ENCODE measurements at regions not wholly inside any gene's neighbourhood (a gene's known extent, or its start where the extent isn't known, plus 50 kb on each side); places are given as distances from the start of the nearest gene placed in this dataset.

DNA sequence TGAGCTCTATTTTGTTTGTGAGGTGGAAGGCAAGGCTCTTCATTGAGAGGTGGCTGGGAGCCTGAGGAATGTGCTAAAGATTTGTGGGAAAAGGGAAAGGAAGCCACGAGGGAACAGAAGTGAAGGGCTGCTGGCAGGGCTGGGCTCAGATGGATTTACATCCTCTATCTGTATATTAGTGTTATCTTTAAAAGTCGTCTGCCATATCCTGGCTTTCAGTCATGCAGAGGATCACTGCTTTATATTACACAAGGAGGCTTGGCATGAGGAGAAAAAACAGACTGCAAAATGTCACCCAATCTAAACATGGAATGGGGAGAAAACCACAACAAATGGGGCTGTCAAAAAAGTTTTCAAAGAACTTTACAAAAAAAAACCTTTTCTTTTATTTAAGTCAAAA is 434.4 kb downstream of the HRH4 start:
- no peak for DNase-seq (ENCODE audit: low spot score)

DNA sequence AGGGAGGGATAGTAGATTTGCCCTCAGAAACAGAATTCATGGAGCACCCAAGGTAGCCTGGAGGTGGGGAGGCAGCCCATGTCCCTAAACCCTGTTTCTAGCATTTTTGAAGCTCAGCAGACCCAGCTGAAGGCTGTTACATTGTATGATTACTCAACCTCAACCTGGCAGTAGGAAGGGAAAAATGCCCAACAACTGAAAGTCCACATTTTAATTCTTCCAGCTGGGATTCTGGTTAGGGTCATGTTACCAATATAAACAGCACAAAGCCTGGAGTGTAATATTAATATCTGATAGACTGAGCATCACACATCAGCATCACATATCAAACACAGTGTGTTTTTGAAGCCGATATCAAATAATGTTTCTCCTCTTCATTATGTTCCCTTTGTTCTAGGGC is 437.0 kb downstream of the HRH4 start:
- DNase-seq (ENCODE audit: low spot score): no peak

DNA sequence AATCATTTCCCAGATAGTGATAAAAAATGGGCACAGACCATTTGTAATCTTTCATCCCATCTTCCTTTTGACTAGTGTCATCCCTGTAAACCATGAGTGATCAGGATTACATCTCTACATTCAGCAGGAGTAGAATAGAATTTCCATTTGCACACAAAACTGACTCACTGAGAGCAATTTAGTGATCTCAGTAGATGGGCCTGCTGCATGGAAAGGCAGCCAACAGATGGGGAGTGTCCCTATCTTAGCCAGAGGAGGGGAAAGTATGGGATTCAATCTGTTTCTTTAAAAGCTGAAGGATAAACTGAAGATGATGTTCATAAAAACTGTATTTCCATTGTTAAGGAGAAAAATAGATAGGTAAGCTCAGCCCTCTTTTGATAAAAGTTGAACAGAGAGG is 441.7 kb downstream of the ZNF521 start:
- DNase-seq (ENCODE audit: low spot score): no peak

DNA sequence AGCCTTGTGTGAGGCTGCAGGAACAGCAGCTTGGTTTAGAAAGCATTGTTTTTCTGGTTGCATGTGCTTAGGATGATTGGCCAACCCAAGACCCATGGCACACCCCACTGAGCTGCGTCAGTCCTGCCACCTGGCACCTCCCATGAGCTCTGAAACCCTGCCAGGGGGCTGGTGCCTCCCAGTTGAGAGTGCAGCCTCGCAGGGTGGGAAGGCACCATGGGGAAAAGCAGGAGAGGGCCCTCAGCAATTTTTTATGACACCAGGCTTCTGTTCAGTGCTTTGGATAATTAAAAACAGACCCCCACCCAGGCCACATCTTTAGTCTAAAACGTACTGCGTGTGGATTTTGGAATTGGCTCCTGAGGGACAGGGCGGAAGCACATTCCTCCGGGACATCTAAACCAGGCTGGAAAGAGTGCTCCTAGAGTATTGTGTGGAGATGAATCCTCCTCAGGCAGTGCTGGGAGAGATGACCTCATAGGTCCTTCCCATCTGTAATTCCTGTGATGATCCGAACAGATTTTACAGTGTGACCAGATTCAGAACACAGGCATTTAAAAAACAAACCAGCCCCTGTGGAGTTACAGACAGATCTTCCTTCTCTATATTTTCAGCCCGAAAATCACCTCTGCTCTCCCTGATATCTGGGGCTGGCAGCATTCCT is 438.3 kb downstream of the ZNF521 start:
- DNase-seq (ENCODE audit: low spot score): no peak

DNA sequence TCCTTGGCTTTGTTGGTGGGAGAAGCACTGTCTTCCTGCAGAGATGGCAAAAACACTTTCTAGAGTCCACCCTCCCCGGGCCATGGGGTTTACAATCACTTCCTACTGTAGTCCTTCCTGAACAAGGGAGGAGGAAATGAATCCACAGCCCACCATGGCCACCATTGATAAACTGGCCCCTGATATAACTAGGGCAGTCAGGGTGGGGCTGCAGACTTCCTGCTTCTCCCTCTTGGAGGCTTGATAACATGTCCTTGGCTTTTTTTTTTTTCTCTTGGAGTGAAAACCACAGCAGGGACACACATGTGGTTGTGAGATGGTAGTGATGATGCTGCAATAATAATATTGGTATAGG is 437.8 kb downstream of the ZNF521 start:
- DNase-seq (ENCODE audit: low spot score): no peak

DNA sequence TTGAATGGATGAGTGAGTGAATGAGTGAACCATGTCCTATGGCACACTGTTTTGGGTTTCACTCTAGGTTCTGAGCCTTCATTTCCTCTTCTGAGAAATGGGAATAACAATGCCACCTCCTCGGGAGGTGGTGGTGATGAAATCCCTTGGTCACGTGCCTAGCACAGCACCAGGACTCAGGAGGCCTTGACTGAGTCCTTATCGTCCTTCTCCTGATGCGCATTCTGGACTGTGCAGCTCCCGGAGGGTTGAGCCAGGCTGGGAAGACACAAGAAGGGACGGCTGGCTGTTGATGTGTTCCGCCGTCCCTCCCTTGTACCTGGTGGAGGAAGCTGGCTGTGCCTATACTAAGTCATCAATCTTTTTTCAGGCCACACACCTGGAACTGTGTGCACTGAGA is 437.3 kb downstream of the ZNF521 start:
- no peak for DNase-seq (ENCODE audit: low spot score)

DNA sequence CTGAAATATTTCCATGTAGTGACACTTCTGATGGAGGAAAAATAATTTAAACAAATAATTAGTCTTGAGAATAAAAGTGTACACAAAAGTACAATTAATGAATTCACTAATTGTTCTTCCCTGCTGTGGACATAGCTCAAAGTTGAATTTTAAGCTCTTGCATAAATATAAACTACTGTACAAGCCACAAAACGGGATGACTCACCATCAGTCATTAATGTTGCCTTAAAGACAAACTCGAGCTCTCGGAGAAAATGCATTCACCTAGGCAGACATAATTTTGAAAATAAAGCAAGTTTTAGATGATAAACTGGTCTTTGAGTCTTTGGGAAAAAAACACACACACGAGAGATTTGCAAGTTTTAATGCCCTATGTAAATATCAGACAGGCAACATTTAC is 436.4 kb downstream of the ZNF521 start:
- DNase-seq (ENCODE audit: low spot score): no peak

DNA sequence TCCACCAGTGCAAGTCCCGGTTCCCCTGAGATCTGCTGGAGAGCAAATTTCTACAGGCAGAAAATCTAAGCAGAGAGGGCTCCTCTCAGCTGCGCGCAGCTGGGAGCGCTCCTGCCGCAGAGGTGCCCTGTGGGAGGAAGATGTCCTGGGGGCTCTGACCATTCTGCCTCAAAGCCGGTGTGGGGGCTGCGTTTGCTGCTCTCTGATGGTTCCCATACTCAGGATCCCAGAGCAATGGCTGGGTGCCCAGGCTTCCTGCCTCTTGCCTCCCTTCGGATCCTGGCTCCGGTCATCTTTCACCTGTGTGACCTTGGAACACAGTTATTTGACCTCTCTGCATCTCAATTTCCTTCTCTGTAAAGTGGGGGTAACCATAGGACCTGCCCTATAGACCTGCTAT is 434.2 kb downstream of the ZNF521 start:
- DNase-seq (ENCODE audit: low spot score): no peak

DNA sequence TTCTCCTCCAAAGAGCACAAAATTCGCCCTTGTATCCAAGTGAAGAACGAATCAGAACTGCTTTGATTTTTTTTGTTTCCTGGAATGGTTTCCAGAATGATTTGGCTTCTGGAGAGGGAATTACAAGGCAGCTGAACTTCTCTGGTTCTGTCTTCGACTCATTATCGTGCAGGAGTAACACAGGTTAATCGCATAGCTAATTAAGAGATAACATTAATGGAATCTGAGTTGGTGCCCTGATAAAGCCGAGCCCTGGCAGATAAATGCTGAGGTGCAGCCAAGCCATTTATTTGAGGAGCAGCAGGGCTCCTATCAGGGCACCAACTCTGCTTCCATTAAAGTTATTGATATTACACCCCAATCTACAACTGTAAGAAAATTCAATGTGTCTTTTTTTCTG is 433.7 kb downstream of the ZNF521 start:
- no peak for DNase-seq (ENCODE audit: low spot score)

DNA sequence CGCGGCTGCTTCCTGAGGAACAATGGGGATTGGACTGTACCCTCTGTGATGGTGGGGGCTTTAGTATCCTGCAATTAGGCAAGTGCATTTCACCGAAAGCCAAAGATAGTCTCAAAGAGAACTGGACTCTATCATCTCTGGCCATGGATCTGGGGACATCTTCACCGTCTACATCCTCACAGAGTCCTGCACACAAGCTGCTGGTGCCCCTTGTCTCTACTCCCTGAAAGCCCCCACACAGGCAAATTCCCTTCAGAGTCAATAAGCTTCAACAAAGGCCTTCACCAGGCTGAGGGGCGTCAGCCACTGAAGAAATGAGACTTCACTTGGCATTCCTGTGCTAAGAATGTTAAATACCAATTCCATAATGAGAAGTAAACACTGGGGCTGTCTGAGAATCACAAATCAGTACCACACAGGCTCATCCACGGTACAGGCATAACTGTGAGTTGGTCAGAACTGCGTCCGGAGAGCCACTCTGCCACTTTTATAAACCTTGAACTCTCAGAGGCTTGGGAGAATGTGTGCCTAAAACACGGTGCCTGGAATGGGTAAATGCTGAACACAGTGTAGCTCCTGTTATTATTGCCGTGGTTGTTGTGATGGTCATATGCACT is 432.7 kb downstream of the ZNF521 start:
- no peak for DNase-seq (ENCODE audit: low spot score)

DNA sequence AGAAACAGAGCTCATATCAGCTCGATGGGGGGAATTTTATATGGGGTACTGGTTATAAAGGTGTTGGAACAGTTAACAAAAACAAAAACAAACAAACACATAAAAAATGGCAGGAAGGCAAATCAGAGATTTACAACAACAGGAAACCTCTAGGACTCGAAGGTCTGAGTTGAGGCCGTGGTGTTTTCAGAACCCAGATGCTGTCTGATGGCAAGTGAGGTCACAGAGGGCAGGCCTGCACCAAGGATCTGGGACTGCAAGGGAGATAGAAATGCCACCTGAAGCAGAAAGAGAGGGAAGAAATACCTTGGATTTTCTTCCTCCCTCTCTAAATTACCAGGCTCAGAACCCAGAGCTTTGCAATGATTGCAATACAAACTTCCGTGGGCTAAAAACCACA is 429.5 kb downstream of the ZNF521 start:
- peak; percentile 44 for DNase-seq (ENCODE audit: low spot score)

DNA sequence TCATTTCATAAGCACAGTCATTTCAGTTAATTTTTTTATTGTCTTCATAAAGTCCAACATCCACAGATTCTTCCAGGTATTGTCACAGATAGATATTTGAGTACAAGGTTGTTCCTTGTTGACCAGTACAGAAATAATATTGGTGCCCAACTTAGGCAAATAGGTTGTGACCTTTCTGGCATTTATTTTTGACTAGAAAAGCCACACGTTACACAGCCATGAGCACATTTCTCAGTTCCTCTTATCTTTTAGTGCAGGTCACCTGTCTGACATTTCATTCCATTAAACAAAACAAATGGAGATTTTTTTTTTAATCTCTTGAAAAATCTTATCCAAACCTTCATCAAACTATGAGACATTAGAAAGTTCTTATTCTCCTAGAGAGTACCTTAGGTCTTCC is 428.8 kb downstream of the ZNF521 start:
- DNase-seq (ENCODE audit: low spot score): peak; percentile 58

DNA sequence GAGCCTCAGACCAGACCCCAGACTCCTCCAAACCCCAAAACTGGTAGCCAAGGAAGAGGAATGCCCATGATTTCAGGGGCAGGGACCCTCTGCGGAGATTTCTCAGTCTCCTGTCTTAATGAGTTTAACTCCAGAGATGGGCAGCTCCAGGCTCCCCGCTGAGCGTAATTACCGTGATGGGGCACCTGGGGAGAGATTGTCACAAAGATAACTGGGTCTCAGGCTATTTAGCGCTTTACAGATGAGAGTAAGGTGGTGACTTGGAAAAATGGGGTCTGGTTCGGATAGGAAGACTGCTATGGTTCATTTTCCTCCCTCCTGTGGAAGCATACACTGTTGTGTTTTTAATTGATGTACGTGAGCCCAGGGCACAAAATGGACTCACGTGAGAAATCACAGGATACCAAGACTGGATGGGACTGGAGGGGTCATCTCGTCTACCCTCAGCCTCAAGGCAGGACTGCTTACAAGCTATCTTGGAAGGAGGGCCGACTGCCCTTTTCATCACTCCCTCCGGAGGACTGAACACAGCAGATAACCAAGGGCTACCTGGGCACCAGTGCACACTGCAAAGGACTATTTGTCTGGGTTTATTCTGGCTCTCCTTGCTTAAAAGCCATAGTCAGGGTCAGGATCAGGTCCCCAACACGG is 427.8 kb downstream of the ZNF521 start:
- no peak for DNase-seq (ENCODE audit: low spot score)

DNA sequence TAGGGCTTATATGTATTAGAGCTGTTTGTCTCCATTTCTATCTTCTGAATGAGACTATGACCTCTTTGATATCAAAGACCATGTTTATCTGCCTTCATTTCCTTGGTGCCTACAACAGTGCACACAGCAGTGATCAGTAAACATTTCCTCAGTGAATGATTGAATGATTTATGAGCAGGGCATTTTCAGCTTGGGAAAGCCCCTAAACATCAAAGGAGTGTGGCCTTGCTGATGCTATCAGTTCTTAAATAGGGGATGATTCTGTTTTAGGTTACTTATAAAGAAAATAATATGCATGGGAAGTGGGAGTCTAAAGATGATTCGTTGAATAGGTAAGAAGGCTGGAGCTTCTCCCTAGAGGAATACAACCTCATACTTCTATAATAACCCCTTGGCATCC is 425.3 kb downstream of the ZNF521 start:
- no peak for DNase-seq (ENCODE audit: low spot score)

DNA sequence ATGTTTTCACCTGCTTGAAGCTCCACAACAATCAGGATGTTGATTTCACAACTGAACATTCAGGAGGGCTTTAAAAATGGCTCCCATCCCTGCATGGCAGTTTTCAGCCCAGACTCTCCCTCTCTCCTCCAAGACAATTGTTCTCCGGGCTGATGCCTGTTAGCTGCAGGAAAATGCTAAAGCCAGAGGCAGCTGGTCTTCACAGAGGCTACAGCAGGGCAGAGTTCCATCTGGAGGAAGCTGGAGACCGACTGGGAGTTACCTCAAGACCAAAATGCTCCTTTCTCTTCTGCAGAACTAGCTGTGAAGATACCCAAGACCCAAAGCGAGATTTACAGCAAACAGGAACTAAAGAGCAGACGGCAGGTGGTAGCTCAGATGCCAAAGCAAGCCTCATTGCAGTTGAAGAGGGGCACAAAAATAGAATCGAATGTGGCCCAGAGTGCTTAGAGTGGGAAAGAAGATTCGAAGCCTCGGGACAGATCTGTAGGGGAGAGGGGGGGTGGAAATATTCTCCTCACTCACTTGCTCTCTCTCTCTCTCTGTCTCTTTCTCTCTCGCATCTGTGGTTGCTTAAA is 423.6 kb downstream of the ZNF521 start:
- peak; percentile 58 for DNase-seq (ENCODE audit: low spot score)

DNA sequence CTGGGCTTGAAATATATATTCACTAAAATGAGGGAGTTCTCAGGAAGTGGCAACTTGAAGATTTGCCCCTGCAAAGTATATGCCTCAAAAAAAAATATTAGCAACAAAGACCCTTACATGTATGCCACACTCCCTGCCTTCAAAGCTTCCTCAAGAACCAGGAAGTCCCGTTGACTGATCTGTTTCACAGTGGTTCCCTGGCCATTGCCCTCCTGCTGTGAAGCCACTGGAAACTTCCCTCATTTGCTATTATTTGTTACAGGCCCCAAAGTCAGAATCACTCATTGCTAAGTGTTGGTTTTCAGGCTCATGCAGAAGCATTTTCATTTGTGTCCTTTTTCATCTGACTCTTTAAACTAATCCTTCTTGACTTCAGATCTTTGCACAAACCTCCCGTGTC is 421.5 kb downstream of the ZNF521 start:
- no peak for DNase-seq (ENCODE audit: low spot score)

DNA sequence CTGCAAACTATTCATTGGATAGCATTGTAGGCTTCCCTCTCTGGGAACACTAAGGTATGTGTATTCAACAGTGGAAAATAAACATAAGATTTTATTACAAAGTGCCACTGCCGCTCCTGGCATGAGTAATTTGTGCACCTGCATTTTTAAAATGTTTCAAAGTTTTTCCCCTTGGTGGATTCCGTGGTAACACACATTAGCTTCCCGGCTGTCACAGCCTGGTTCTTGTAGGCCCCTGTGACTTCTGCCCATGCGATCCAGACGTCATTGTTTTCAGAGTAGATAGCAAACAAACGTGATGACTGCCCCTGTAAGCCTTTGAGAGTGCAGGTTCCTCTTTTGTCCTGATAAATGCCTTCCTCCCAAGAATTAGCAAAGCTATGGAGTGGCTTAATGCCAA is 421.0 kb downstream of the ZNF521 start:
- no peak for DNase-seq (ENCODE audit: low spot score)

DNA sequence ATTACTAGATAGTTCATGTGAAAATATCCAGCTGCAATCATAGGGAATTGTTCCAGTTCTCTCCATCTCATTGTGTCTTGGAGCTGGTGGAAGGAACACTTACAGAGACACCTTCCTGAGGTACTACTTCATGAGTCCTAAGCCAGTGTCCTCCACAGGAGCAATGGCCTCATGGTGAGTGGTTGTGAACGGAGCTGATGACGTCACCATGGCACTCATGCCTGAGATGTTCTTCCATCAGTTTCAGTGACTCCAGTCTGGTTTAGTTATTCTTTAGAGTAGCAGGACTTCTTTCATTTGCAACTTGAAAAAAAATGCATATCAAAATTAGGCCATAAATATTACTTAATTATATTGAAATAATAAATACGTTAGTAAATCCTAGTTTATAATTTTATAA is 418.6 kb downstream of the ZNF521 start:
- no peak for DNase-seq (ENCODE audit: low spot score)

DNA sequence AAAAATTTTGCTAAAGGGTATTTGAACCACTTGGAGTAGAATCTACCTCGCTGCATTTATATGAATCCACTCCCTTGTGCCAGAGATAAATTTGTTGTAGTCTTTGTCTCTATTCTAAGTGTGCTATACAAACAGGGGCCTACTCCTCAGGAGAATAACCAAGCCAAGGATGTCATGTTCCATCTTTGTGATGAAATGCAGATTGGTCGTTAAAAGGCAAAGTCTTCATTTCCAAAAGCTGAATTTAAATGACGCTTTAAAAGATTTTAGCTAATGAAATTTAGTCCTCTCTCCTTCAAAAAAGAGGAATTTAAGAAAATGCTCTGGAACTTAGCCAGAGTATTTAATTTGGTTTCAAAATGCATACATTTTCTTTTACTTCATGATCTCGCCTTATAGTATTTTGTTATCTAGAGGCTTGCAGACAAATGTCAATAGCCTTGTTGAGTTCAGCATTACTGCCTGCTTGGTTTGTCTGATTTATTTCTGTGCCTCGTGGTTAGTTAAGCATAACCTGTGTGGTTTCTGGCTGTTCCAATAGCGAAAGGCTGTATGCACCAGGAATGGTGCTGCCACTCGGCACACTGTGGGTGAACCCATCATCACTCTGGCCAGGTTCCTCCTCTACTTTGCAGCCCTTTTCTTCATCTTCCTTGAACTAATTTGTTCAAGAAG is 417.6 kb downstream of the ZNF521 start:
- DNase-seq (ENCODE audit: low spot score): no peak

DNA sequence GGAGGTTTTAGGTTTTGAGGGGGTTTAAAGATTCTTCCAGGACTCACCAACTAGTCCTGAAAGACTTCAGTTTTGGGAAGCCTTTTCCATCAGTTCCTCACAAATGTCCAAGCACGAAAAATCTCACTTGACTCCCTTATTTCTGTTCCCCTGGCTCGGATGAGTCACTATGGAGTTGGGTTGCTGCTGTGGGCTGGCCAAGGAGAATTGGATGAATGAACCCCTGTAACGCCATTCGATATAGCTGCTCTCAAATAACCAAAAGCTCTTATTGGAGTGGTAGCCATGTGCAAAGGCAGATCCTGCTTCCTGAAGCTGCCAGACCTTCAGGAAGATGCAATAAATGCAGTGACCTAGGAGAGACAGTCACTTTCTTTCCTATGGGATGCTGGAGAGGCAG is 417.0 kb downstream of the ZNF521 start:
- no peak for DNase-seq (ENCODE audit: low spot score)

DNA sequence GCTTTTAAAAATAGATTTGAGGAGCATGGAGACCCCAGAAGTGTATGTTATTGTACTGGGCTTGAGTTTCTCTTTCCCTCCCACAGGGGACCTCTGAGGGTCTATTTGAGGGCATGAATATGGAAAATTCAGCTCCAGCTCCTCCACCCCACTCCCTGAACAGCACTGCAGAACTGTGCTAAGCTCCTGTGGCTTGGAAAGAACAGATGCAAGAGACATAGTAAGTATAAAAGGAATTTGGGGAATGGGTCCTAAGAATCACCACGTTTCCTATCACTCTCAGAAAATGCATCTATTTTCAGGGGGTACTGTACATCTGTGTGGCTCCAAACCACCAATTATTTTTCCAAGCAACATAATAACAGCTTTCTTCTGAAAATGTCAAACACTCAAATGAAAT is 416.1 kb downstream of the ZNF521 start:
- DNase-seq (ENCODE audit: low spot score): no peak

DNA sequence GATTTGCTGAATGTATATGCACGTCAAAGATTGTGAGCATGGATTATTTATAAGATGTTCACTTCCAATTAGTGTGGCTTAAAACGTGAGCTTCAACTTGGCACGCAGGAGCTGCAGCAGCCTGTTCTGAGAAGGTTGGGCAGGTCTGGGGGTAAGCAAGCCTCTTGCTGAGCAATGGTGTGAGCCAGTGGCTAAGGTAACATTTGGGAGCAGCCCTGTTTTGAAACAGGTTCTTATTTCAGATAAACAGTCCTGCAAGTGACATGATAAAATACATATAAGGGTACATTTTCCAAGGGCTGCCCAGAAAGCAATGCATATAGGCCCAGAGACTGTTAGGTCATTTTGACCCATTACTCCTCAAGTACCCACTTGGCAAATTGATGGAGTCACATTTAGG is 415.3 kb downstream of the ZNF521 start:
- no peak for DNase-seq (ENCODE audit: low spot score)

All from NAMALWA (cell line).